ENCODE measurements at regions not wholly inside any gene's neighbourhood (a gene's known extent, or its start where the extent isn't known, plus 50 kb on each side); places are given as distances from the start of the nearest gene placed in this dataset.

GRCh38 chr20:63071541-63072181 is 64.9 kb upstream of the BHLHE23 start:
- TF ChIP-seq CTCF (IDR thresholded peaks at IDR 0.05) (no peak), SIN3A (IDR thresholded peaks at IDR 0.05; ENCODE audit: borderline replicate concordance, insufficient read depth, low read depth, low read length) (no peak), POLR2AphosphoS5 (IDR thresholded peaks at IDR 0.05; ENCODE audit: low read depth, low read length) (no peak), REST (IDR thresholded peaks at IDR 0.05; ENCODE audit: insufficient read depth in 1 of 2, low read depth in 2 of 2, low read length in 1 of 2) (no peak)
